ENCODE measurements at regions not wholly inside any gene's neighbourhood (a gene's known extent, or its start where the extent isn't known, plus 50 kb on each side); places are given as distances from the start of the nearest gene placed in this dataset.

GRCh38 chr2:60306267-60306861, 247.1 kb downstream of the BCL11A start:
- TF ChIP-seq POLR2A (IDR thresholded peaks at IDR 0.05; ENCODE audit: low read length) (no peak), GATA1 (IDR thresholded peaks at IDR 0.05; ENCODE audit: low read depth, low read length) (no peak)
